GM18520 (cell line): ENCODE measurements at regions not wholly inside any gene's neighbourhood (a gene's known extent, or its start where the extent isn't known, plus 50 kb on each side); places are given as distances from the start of the nearest gene placed in this dataset.

Source experiments
- ATAC-seq: cut with Tn5 transposase; IDR thresholded peaks from one replicate; pipeline ENCODE4 v1.9.1; 2021; ENCODE audit not compliant: unreplicated experiment

- ATAC-seq: no peak
Observed at GRCh38 chr11:10619131-10619680, 50.7 kb upstream of the LYVE1 start.

- no peak for ATAC-seq
Observed at GRCh38 chr11:10618490-10618889, 50.0 kb upstream of the LYVE1 start.
